BE2C (cell line): ENCODE measurements at regions not wholly inside any gene's neighbourhood (a gene's known extent, or its start where the extent isn't known, plus 50 kb on each side); places are given as distances from the start of the nearest gene placed in this dataset.
"Not testable (repeated sequence)": the region's sequence is repeated elsewhere in the genome, so short reads cannot be mapped to it uniquely, and the experiment has no call there.

Experiments
- DNase-seq: peaks from one replicate; pipeline ENCODE4 v3.0.0-alpha.2; 2020
- H3K27me3 ChIP-seq: fragments of 250-450 bp; sonication (Bioruptor Pico); 2 replicates; pipeline ENCODE4 v1.5.1; 2020; ENCODE audit warnings: mild to moderate bottlenecking
- H3K36me3 ChIP-seq: fragments of 250-450 bp; sonication (Bioruptor Pico); 2 replicates; pipeline ENCODE4 v1.5.1; 2020; ENCODE audit warnings: mild to moderate bottlenecking
- H3K4me1 ChIP-seq: fragments of 250-450 bp; sonication (Bioruptor Pico); 2 replicates; pipeline ENCODE4 v1.5.1; 2020
- H3K4me3 ChIP-seq: 2 replicates; pipeline ENCODE4 v1.5.1; 2011; ENCODE audit warnings: low read depth, low read length
- H3K9me3 ChIP-seq: fragments of 250-450 bp; sonication (Bioruptor Pico); 2 replicates; pipeline ENCODE4 v1.5.1; 2020
- TF ChIP-seq, protein P1 (sequence below): IDR thresholded peaks from 2 replicates; pipeline ENCODE4 v1.5.1; 2012; ENCODE audit warnings: mild to moderate bottlenecking, low read depth, low read length

DNA sequence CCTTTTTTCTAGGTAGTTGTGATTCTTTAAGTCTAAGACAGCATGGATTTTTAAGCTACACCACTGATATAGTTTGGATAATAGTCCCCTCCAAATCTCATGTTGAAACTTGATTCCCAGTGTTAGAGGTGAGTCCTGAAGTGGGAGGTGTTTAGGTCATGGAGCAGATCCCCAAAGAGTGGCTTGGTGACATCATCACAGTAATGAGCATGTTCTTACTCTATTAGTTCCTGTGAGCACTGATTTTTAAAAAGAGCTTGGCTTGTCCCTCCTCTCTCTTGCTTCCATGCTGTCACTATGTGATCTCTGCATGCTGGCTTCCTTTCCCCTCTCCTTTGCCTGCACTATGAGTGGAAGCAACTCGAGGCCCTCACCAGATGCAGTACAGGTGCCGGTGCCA, 115.5 kb downstream of the LEPR start:
- TF ChIP-seq, protein P1, sequence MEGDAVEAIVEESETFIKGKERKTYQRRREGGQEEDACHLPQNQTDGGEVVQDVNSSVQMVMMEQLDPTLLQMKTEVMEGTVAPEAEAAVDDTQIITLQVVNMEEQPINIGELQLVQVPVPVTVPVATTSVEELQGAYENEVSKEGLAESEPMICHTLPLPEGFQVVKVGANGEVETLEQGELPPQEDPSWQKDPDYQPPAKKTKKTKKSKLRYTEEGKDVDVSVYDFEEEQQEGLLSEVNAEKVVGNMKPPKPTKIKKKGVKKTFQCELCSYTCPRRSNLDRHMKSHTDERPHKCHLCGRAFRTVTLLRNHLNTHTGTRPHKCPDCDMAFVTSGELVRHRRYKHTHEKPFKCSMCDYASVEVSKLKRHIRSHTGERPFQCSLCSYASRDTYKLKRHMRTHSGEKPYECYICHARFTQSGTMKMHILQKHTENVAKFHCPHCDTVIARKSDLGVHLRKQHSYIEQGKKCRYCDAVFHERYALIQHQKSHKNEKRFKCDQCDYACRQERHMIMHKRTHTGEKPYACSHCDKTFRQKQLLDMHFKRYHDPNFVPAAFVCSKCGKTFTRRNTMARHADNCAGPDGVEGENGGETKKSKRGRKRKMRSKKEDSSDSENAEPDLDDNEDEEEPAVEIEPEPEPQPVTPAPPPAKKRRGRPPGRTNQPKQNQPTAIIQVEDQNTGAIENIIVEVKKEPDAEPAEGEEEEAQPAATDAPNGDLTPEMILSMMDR, result no peak

DNA sequence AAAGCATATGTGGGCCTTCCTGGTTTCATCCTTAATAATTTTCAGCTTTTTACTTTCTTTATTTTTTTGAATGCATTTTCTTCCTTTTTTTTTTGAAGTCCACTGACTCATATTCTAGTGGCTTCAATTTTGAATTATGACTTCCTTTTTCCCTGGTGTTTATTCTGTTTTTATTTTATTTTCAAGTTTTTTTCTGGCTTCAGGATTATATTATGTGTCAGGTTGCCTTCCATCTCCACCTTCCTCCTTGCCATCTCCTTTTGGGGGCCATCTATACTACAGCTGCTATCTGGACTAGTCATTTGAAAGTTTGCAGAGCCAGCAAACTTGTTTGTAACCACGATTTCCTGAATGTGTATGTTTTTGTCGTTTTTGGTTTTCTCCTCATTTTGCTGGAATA, 117.6 kb downstream of the LEPR start:
- no peak overlapping the region for H3K4me3 ChIP-seq
- no peaks in the 10 kb centered on the region for H3K9me3 ChIP-seq
- TF ChIP-seq, protein P1, result no peak
- H3K27me3 ChIP-seq, result no peaks in the 10 kb centered on the region
- no peaks in the 10 kb centered on the region for H3K4me1 ChIP-seq
- no peak for DNase-seq
- H3K36me3 ChIP-seq, result no peaks in the 10 kb centered on the region

More for the DNA sequence above, 115.5 kb downstream of the LEPR start:
- no peak for DNase-seq
- H3K27me3 ChIP-seq, result no peaks in the 10 kb centered on the region
- no peaks in the 10 kb centered on the region for H3K9me3 ChIP-seq
- H3K36me3 ChIP-seq, result no peaks in the 10 kb centered on the region
- H3K4me3 ChIP-seq, result no peak overlapping the region
- H3K4me1 ChIP-seq, result no peaks in the 10 kb centered on the region

DNA sequence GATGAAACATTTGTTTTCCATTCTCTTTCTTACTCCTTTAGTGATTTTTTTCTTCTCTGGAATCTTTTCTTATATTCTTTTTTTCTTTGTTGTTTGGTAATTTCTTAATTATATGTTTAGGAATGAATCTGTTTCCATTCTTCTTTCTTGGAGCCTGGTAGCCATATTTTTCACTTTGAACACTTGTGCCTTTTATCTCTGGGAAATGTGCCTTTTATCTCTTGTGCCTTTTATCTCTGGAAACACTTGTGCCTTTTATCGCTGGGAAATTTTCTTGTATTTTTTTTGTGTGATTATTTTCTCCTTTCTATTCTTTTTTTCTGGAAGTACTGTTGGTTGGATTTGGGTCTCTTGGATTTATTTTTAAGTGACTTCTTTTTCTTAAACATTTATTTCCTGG, 118.2 kb downstream of the LEPR start:
- Histone ChIP-seq H3K4me1 (no peaks in the 10 kb centered on the region), H3K27me3 (no peaks in the 10 kb centered on the region), H3K9me3 (no peaks in the 10 kb centered on the region), H3K36me3 (no peaks in the 10 kb centered on the region), H3K4me3 (no peak overlapping the region)
- no peak for DNase-seq
- TF ChIP-seq, protein P1, result no peak

DNA sequence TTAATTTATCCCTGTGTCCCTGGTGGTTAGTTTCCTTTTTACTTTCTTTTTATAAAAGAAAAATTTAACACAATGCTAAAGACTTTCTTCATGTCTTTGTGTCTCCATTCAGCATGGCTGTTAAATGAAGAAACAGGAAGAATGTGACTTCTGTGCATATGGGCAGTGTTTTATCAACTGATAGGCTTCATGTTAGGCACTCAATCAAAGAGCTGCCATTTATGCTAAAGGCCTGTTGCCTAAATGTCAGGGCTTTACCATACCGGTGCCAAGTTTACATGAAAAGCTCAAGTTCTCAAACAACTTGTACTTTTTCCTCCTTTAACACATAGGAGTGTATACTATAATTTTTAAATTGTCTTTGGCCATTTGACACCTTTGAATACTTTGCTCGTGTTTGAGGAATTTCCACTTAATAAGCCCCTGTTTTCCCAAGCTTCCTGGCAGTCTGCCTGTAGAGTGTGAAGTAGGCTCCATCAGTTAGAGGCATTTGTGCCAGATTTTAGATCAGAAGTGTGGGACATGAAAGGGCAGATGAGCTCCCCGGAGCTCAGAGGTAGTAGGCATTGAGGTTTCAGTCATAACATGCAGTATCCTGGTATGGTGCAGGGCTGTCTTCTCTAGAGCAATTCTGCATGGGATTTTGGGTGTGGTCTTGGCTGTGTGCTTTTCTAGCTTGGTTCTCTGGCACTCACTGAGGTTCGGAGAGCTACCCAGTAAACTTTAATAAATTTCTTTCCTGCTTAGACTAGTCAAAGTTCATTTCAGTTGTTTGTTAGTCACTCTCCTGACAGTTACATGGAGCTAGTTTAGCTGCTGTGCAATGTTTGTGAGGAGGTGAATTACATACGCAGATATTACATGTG, 119.0 kb downstream of the LEPR start:
- TF ChIP-seq, protein P1, result no peak
- Histone ChIP-seq H3K27me3 (no peaks in the 10 kb centered on the region), H3K4me3 (no peak overlapping the region), H3K4me1 (no peaks in the 10 kb centered on the region), H3K36me3 (no peaks in the 10 kb centered on the region), H3K9me3 (no peaks in the 10 kb centered on the region)
- no peak for DNase-seq

DNA sequence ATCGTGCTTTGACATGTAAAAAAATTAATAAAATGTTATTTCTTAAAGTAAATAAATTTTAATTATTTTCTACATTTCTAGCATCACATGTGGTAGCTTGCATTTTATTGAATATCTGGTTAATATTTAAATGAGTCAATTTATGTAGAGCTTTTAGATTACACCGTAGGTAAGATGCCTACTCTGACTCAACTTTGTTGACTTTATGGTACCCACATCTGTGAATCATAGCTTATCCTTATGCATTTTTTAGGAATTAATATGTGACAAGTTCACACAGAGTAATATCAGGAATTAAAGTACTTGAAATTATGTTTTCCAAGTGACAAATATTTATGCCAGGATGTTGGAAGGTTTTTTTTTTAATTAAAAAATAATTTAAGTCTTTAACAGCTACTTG, 120.7 kb downstream of the LEPR start:
- Histone ChIP-seq H3K9me3 (no peaks in the 10 kb centered on the region), H3K4me1 (no peaks in the 10 kb centered on the region), H3K27me3 (no peaks in the 10 kb centered on the region), H3K4me3 (no peak overlapping the region), H3K36me3 (no peaks in the 10 kb centered on the region)
- TF ChIP-seq, protein P1, result no peak
- DNase-seq, result no peak

DNA sequence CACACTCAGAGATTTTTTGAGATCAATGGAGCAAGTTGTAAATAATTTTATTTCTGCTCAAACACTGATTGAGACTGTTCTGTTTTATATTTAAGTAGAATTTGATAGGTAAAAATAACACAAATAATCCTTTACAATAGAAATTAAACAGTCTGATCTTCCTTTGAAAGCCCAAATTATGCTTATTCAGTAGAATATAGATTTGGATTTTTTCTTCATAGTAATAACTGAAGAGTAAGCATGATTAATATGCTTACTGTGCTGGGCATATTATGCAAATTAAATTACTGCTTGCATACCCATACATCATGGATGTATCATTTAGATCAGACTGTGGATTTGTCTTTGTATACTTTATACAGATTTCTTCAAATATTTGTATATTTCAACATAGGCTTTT, 121.4 kb downstream of the LEPR start:
- no peaks in the 10 kb centered on the region for H3K9me3 ChIP-seq
- no peak overlapping the region for H3K4me3 ChIP-seq
- no peaks in the 10 kb centered on the region for H3K4me1 ChIP-seq
- no peaks in the 10 kb centered on the region for H3K36me3 ChIP-seq
- H3K27me3 ChIP-seq, result no peaks in the 10 kb centered on the region
- TF ChIP-seq, protein P1, result no peak
- DNase-seq, result no peak

DNA sequence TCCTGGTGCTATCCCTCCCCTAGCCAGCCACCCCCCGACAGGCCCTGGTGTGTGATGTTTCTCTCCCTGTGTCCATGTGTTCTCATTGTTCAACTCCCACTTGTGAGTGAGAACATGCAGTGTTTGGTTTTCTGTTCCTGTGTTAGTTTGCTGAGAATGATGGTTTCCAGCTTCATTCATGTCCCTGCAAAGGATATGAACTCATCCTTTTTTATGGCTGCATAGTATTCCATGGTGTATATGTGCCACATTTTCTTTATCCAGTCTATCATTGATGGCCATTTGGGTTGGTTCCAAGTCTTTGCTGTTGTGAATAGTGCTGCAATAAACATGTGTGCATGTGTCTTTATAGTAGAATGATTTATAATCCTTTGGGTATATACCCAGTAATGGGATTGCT, 122.1 kb downstream of the LEPR start:
- not testable (repeated sequence) for H3K36me3 ChIP-seq, H3K4me3 ChIP-seq, H3K27me3 ChIP-seq, H3K9me3 ChIP-seq, H3K4me1 ChIP-seq, DNase-seq

DNA sequence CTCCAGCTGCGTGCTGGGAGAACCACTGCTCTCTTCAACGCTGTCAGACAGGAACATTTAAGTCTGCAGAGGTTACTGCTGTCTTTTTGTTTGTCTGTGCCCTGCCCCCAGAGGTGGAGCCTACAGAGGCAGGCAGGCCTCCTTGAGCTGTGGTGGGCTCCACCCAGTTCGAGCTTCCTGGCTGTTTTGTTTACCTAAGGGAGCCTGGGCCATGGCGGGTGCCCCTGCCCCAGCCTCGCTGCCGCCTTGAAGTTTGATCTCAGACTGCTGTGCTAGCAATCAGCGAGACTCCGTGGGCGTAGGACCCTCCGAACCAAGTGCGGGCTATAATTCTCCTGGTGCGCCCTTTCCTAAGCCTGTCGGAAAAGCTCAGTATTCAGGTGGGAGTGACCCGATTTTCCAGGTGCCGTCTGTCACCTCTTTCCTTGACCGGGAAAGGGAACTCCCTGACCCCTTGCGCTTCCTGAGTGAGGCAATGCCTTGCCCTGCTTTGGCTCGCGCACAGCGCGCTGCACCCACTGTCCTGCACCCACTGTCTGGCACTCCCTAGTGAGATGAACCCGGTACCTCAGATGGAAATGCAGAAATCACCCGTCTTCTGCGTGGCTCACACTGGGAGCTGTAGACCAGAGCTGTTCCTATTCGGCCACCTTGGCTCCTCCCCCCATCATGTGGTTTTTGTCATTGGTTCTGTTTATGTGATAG, 130.0 kb downstream of the LEPR start:
- DNase-seq, H3K36me3 ChIP-seq, H3K27me3 ChIP-seq, H3K9me3 ChIP-seq, H3K4me3 ChIP-seq, H3K4me1 ChIP-seq: not testable (repeated sequence)

DNA sequence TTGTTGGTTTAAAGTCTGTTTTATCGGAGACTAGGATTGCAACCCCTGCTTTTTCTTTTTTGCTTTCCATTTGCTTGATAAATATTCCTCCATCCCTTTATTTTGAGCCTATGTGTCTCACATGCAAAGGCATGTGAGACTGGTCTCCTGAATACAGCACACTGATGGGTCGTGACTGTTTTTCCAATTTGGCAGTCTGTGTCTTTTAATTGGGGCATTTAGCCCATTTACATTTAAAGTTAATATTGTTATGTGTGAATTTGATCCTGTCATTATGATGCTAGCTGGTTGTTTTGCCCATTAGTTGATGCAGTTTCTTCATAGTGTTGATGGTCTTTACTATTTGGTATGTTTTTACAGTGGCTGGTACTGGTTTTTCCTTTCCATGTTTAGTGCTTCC, 132.0 kb downstream of the LEPR start:
- H3K4me1 ChIP-seq, DNase-seq, H3K4me3 ChIP-seq, H3K36me3 ChIP-seq, H3K9me3 ChIP-seq, H3K27me3 ChIP-seq: not testable (repeated sequence)
